Prostate gland (tissue), 2 donors: ENCODE measurements at regions not wholly inside any gene's neighbourhood (a gene's known extent, or its start where the extent isn't known, plus 50 kb on each side); places are given as distances from the start of the nearest gene placed in this dataset.

Experiments
- DNase-seq: peaks from one replicate; pipeline ENCODE4 v3.0.0-alpha.2; 2019; ENCODE audit warnings: low spot score
- H3K27ac ChIP-seq, 2 donors: fragments of 200-600 bp; sonication (generic); 2 replicates each; pipeline ENCODE4 v1.5.1; 2017 to 2019
- H3K27me3 ChIP-seq: fragments of 200-600 bp; sonication (generic); replicated peaks from 2 replicates; pipeline ENCODE4 v1.5.1; 2019; ENCODE audit not compliant: insufficient read depth
- H3K36me3 ChIP-seq, 2 donors: fragments of 200-600 bp; sonication (generic); 1 replicate in 1 of 2; 2 replicates in 1 of 2; pipeline versions ENCODE4 v1.5.1 to v1.8.1; 2017 to 2019
- H3K4me1 ChIP-seq: fragments of 200-600 bp; sonication (generic); replicated peaks from 2 replicates; pipeline ENCODE4 v1.5.1; 2019
- H3K4me3 ChIP-seq, 2 donors: fragments of 200-600 bp; sonication (generic); 2 replicates each; pipeline ENCODE4 v1.5.1; 2017 to 2019
- H3K9me3 ChIP-seq: fragments of 200-600 bp; sonication (generic); 2 replicates; pipeline ENCODE4 v1.5.1; 2017
- POLR2A ChIP-seq: fragments of 450-650 bp; IDR thresholded peaks from one replicate; pipeline ENCODE4 v1.6.1; 2016; ENCODE audit warnings: antibody characterized with exemption, mild to moderate bottlenecking
- POLR2AphosphoS5 ChIP-seq: sonication (generic); formaldehyde crosslinking; IDR thresholded peaks from one replicate; pipeline ENCODE4 v1.6.1; 2017; ENCODE audit warnings: antibody characterized with exemption
- WGBS: methylation state at CpG from one replicate; pipeline ENCODE4 v1.1.5; 2018; 5-methylcytosine and 5-hydroxymethylcytosine counted together
- intact Hi-C: fragments of 100-400 bp; cut with DNase I; formaldehyde crosslinking; loops from one replicate; pipeline ENCODE4 v1.14.2; 2022
- TF ChIP-seq, protein P1 (sequence below), 4 experiments: fragments of 200-600 bp in 2 of 4; fragments of 450-650 bp in 2 of 4; sonication (generic) in 2 of 4; IDR thresholded peaks; 1 replicate in 3 of 4; 2 replicates in 1 of 4; pipeline ENCODE4 v1.5.1; 2016 to 2019; ENCODE audit warnings: antibody characterized with exemption in 4 of 4, mild to moderate bottlenecking in 2 of 4, moderate library complexity in 2 of 4

DNA sequence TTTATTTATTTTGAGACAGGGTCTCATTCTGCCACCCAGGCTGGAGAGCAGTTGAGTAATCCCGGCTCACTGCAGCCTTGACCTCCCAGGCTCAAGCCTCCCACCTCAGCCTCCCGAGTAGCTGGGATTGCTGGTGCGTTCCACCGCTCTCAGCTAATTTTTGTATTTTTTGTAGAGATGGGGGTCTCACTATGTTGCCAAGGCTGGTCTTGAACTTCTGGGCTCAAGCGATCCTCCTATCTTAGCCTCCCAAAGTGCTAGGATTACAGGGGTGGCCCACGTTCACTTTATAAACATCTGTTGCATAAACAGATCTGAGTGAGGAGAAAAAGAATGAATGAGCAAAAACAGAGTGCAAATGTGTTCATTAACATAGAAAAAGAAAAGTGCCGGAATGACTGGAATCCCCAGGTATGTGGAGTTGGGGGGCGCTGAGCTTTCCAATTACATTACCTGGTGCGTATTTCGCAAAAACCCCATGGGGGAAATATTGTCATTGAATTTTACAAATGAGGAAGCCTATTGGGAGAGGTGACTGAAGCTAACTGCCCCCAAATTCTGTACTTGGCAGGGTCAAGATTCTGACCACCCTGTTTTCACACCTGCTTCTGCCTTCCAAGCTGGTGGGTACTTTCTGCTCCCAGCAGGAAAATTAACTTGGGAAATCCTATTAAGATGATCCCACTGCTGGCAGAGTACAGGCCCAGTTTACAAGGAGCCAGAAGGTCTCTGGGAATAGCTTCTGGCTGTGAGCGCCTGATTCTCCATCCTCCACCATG is 207.7 kb upstream of the JARID2 start:
- H3K27ac ChIP-seq = no peak overlapping the region
- no peak for DNase-seq
- no peaks in the 10 kb centered on the region for H3K27me3 ChIP-seq
- no peak overlapping the region for H3K4me3 ChIP-seq
- H3K9me3 ChIP-seq = no peaks in the 10 kb centered on the region
- TF ChIP-seq POLR2A (no peak), POLR2AphosphoS5 (no peak)
- TF ChIP-seq, protein P1, sequence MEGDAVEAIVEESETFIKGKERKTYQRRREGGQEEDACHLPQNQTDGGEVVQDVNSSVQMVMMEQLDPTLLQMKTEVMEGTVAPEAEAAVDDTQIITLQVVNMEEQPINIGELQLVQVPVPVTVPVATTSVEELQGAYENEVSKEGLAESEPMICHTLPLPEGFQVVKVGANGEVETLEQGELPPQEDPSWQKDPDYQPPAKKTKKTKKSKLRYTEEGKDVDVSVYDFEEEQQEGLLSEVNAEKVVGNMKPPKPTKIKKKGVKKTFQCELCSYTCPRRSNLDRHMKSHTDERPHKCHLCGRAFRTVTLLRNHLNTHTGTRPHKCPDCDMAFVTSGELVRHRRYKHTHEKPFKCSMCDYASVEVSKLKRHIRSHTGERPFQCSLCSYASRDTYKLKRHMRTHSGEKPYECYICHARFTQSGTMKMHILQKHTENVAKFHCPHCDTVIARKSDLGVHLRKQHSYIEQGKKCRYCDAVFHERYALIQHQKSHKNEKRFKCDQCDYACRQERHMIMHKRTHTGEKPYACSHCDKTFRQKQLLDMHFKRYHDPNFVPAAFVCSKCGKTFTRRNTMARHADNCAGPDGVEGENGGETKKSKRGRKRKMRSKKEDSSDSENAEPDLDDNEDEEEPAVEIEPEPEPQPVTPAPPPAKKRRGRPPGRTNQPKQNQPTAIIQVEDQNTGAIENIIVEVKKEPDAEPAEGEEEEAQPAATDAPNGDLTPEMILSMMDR (IDR thresholded peaks at IDR 0.05) = no peak
- no peaks in the 10 kb centered on the region for H3K36me3 ChIP-seq
- intact Hi-C loops = no loop called here
- H3K4me1 ChIP-seq = no peaks in the 10 kb centered on the region
- WGBS = 98% methylated on average over 11 of the region's 11 CpGs

DNA sequence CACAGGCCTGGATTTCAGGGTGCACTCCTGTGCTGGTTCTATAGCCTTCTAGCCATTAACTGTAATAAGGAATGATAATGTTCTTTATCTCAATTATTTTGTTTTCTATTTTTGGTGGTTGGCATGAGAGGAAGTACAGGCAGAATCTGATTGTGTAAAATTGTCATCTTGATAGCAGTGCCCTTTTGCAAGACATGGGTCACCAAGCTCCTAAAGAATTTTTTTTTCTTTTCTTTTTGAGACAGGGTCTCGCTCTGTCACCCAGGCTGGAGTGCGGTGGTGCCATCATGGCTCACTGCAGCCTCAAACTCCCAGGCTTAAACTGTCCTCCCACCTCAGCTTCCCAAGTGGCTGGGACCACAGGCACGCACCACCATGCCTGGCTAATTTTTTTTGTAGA is 206.7 kb upstream of the JARID2 start:
- WGBS = 91% methylated on average over 3 of the region's 3 CpGs
- H3K4me3 ChIP-seq = no peak overlapping the region
- H3K9me3 ChIP-seq = no peaks in the 10 kb centered on the region
- no peaks in the 10 kb centered on the region for H3K27me3 ChIP-seq
- intact Hi-C loops = no loop called here
- no peak for DNase-seq
- no peaks in the 10 kb centered on the region for H3K4me1 ChIP-seq
- H3K27ac ChIP-seq = no peak overlapping the region
- TF ChIP-seq POLR2AphosphoS5 = no peak
- no peak for TF ChIP-seq POLR2A
- TF ChIP-seq, protein P1 (IDR thresholded peaks at IDR 0.05) = no peak
- H3K36me3 ChIP-seq = no peaks in the 10 kb centered on the region

DNA sequence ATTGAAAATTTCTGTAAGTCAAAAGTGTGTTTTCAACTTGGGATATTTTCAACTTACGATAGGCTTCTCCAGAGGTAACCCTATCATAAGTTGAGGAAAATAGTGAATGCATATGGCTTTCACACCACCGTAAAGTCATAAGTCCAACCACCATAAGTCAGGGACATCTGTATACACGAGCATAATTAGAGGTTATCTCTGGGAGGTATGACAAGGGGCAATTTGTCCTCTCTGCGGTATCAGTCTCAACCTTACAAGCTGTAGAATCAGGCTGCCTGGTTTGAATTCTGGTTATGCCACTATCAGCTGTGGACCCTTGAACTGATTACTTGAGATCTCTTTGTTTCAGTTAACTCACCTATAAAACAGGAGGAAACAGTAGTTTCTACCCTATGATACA is 202.9 kb upstream of the JARID2 start:
- WGBS = 91% methylated on average over 4 of the region's 4 CpGs
- H3K27me3 ChIP-seq = no peaks in the 10 kb centered on the region
- no peak overlapping the region for H3K27ac ChIP-seq
- no peaks in the 10 kb centered on the region for H3K9me3 ChIP-seq
- no peak for DNase-seq
- no peak overlapping the region for H3K4me3 ChIP-seq
- H3K36me3 ChIP-seq = no peaks in the 10 kb centered on the region
- TF ChIP-seq POLR2A = no peak
- TF ChIP-seq, protein P1 (IDR thresholded peaks at IDR 0.05) = no peak
- no peak for TF ChIP-seq POLR2AphosphoS5
- intact Hi-C loops = no loop called here
- no peaks in the 10 kb centered on the region for H3K4me1 ChIP-seq

DNA sequence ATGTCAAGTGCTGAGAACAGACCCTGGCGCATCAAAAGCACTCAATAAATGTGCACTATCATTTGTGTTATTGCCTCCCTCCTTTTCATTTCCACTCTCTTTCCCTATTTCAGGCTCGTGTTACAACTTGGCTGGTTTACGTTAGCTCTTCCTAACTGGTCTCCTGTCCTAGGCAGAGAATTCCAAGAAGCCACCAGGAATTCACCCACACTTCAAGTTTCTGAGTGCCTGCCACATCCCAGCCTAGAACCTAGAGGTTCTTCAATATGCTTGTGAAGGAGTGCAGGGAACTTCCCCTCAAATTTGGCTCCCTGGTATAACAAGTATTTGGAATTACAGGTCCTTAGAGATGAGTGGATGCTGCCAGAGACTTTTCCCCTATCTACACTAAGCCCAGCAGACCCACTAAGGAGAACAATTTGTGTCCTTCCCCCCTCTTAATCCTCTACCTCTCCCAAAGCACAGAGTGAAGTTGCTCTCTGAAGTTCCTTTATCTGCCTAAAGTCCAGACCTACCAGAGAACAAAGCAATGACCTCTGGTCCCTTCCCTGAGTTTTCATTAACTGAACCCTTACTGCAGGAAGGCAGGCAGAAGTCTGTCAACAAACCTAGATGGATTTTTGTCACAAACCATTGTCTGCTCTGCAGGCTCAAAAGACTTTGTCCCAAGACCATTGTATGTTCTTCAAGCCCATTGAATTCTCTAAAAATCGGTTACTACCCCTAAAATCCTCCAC is 201.6 kb upstream of the JARID2 start:
- WGBS = 64% methylated on average over 4 of the region's 4 CpGs
- Histone ChIP-seq H3K27me3 (no peaks in the 10 kb centered on the region), H3K4me1 (no peaks in the 10 kb centered on the region), H3K4me3 (no peak overlapping the region), H3K36me3 (no peaks in the 10 kb centered on the region), H3K27ac (no peak overlapping the region), H3K9me3 (no peaks in the 10 kb centered on the region)
- DNase-seq = no peak
- TF ChIP-seq POLR2A = no peak
- TF ChIP-seq, protein P1 (IDR thresholded peaks at IDR 0.05) = no peak
- no peak for TF ChIP-seq POLR2AphosphoS5
- intact Hi-C loops = no loop called here

DNA sequence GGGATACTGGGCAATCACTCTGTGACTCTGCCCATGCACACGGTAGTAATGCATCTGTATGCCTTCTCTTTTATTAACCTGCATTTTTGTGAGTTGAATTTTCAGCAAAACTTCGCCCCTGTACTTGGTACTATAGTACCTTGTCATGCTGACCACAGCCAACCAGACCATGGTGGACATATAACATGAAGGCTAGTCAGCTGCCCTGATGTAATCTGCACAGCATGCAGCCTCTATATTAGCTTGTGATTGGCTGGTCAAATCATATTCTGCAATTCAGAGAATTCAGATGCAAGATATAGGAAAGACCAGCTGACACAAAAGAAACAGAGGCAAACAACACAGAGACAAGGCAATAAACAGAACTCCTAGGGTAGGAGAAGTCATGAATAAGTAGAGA is 200.9 kb upstream of the JARID2 start:
- Histone ChIP-seq H3K27me3 (no peaks in the 10 kb centered on the region), H3K4me1 (no peaks in the 10 kb centered on the region), H3K27ac (no peak overlapping the region), H3K4me3 (no peak overlapping the region), H3K36me3 (no peaks in the 10 kb centered on the region), H3K9me3 (no peaks in the 10 kb centered on the region)
- DNase-seq = no peak
- TF ChIP-seq, protein P1 (IDR thresholded peaks at IDR 0.05) = no peak
- TF ChIP-seq POLR2A = no peak
- no peak for TF ChIP-seq POLR2AphosphoS5
- intact Hi-C loops = no loop called here
- WGBS = 91% methylated on average over 2 of the region's 2 CpGs
